Sigmoid colon (tissue), 4 donors: ENCODE measurements at regions not wholly inside any gene's neighbourhood (a gene's known extent, or its start where the extent isn't known, plus 50 kb on each side); places are given as distances from the start of the nearest gene placed in this dataset.

Experiments
- EP300 ChIP-seq, 4 donors: sonication (generic); formaldehyde crosslinking; IDR thresholded peaks; one replicate each; pipeline ENCODE4 v1.6.1; 2017; ENCODE audit warnings: antibody characterized with exemption in 4 of 4
- POLR2A ChIP-seq, 2 donors: fragments of 450-650 bp; IDR thresholded peaks; one replicate each; pipeline ENCODE4 v1.6.1; 2016; ENCODE audit warnings: antibody characterized with exemption in 2 of 2, mild to moderate bottlenecking in 2 of 2, moderate library complexity in 2 of 2
- POLR2AphosphoS5 ChIP-seq, 4 donors: sonication (generic); formaldehyde crosslinking; IDR thresholded peaks; one replicate each; pipeline ENCODE4 v1.6.1; 2017; ENCODE audit warnings: antibody characterized with exemption in 4 of 4
- TF ChIP-seq, protein P1 (sequence below), 4 experiments: fragments of 450-650 bp in 3 of 4; fragments of 200-600 bp in 1 of 4; IDR thresholded peaks; one replicate each; pipeline ENCODE4 v1.5.1; 2016 to 2019; ENCODE audit warnings: antibody characterized with exemption in 4 of 4, mild to moderate bottlenecking in 3 of 4, moderate library complexity in 2 of 4

DNA sequence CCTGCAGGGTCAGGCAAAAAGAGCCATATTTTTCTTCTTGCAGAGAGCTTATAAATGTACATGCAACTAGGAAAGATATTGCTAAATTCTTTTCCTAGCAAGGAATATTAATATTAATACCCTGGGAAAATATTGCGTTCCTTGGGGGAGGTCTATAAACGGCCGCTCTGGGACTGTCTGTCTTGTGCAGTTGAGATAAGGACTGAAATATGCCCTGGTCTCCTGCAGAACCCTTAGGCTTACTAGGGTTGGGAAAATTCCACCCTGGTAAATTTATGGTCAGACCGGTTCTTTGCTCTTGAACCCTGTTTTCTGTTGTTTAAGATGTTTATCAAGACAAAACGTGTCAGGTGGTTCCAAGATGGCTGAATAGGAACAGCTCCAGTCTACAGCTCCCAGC, 121.3 kb upstream of the CARMIL1 start:
- TF ChIP-seq, protein P1, sequence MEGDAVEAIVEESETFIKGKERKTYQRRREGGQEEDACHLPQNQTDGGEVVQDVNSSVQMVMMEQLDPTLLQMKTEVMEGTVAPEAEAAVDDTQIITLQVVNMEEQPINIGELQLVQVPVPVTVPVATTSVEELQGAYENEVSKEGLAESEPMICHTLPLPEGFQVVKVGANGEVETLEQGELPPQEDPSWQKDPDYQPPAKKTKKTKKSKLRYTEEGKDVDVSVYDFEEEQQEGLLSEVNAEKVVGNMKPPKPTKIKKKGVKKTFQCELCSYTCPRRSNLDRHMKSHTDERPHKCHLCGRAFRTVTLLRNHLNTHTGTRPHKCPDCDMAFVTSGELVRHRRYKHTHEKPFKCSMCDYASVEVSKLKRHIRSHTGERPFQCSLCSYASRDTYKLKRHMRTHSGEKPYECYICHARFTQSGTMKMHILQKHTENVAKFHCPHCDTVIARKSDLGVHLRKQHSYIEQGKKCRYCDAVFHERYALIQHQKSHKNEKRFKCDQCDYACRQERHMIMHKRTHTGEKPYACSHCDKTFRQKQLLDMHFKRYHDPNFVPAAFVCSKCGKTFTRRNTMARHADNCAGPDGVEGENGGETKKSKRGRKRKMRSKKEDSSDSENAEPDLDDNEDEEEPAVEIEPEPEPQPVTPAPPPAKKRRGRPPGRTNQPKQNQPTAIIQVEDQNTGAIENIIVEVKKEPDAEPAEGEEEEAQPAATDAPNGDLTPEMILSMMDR (IDR thresholded peaks at IDR 0.05): no peak
- TF ChIP-seq POLR2A (IDR thresholded peaks at IDR 0.05) (no peak), EP300 (IDR thresholded peaks at IDR 0.05) (no peak), POLR2AphosphoS5 (IDR thresholded peaks at IDR 0.05) (no peak)
